MM.1S (cell line): ENCODE measurements at regions not wholly inside any gene's neighbourhood (a gene's known extent, or its start where the extent isn't known, plus 50 kb on each side); places are given as distances from the start of the nearest gene placed in this dataset.

Experiments
- DNase-seq: peaks from one replicate; pipeline ENCODE4 v3.0.0-alpha.2; 2015
- H2AFZ ChIP-seq: fragments of 300-600 bp; sonication (generic); 2 replicates; pipeline ENCODE4 v1.6.0; 2016; ENCODE audit warnings: antibody characterized with exemption, low read length
- H3F3A ChIP-seq: fragments of 300-600 bp; sonication (generic); 2 replicates; pipeline ENCODE4 v1.6.1; 2016; ENCODE audit warnings: mild to moderate bottlenecking, antibody characterized with exemption, low read length, moderate library complexity, mixed read lengths; ENCODE audit not compliant: insufficient read depth
- H3K27ac ChIP-seq: fragments of 300-600 bp; sonication (generic); 2 replicates; pipeline ENCODE4 v1.5.1; 2016; ENCODE audit warnings: mild to moderate bottlenecking, low read length
- H3K27me3 ChIP-seq: fragments of 300-600 bp; sonication (generic); replicated peaks from 2 replicates; pipeline ENCODE4 v1.6.0; 2016; ENCODE audit warnings: low read length; ENCODE audit not compliant: insufficient read depth
- H3K36me3 ChIP-seq: fragments of 300-600 bp; sonication (generic); replicated peaks from 2 replicates; pipeline ENCODE4 v1.6.1; 2016; ENCODE audit warnings: mild to moderate bottlenecking, low read length, mixed read lengths; ENCODE audit not compliant: insufficient read depth
- H3K4me1 ChIP-seq: fragments of 300-600 bp; sonication (generic); 2 replicates; pipeline ENCODE4 v1.6.1; 2016; ENCODE audit warnings: low read length, mixed read lengths
- H3K4me2 ChIP-seq: fragments of 300-600 bp; sonication (generic); 2 replicates; pipeline ENCODE4 v1.6.0; 2016; ENCODE audit warnings: low read depth, low read length
- H3K4me3 ChIP-seq: fragments of 300-600 bp; sonication (generic); 2 replicates; pipeline ENCODE4 v1.5.1; 2016; ENCODE audit warnings: low read length, mixed read lengths
- H3K79me2 ChIP-seq: fragments of 300-600 bp; sonication (generic); 2 replicates; pipeline ENCODE4 v1.6.1; 2016; ENCODE audit warnings: mixed run types, low read length, mixed read lengths
- H3K9ac ChIP-seq: fragments of 300-600 bp; sonication (generic); 2 replicates; pipeline ENCODE4 v1.6.1; 2016; ENCODE audit warnings: low read length, mixed read lengths
- H3K9me2 ChIP-seq: fragments of 300-600 bp; sonication (generic); replicated peaks from 2 replicates; pipeline ENCODE4 v1.6.1; 2016; ENCODE audit warnings: mild to moderate bottlenecking, low read length, mixed read lengths; ENCODE audit not compliant: insufficient read depth
- H3K9me3 ChIP-seq: fragments of 300-600 bp; sonication (generic); replicated peaks from 2 replicates; pipeline ENCODE4 v1.6.1; 2016; ENCODE audit warnings: mild to moderate bottlenecking, low read length, mixed read lengths; ENCODE audit not compliant: insufficient read depth
- H4K20me1 ChIP-seq: fragments of 300-600 bp; sonication (generic); 2 replicates; pipeline ENCODE4 v1.6.1; 2016; ENCODE audit warnings: mild to moderate bottlenecking, low read length, moderate library complexity, mixed read lengths; ENCODE audit not compliant: insufficient read depth
- EZH2 ChIP-seq: fragments of 300-600 bp; sonication (generic); optimal IDR thresholded peaks from 2 replicates; pipeline ENCODE3; 2017; ENCODE audit warnings: low read depth, mild to moderate bottlenecking, antibody characterized with exemption, low read length, mixed read lengths
- EZH2phosphoT487 ChIP-seq: fragments of 300-600 bp; sonication (generic); IDR thresholded peaks from 2 replicates; pipeline ENCODE4 v1.6.1; 2018; ENCODE audit warnings: antibody characterized with exemption, low read length
- TF ChIP-seq, protein P1 (sequence below): fragments of 300-600 bp; sonication (generic); IDR thresholded peaks from 2 replicates; pipeline ENCODE4 v1.5.1; 2016; ENCODE audit warnings: antibody characterized with exemption, low read length, mixed read lengths

DNA sequence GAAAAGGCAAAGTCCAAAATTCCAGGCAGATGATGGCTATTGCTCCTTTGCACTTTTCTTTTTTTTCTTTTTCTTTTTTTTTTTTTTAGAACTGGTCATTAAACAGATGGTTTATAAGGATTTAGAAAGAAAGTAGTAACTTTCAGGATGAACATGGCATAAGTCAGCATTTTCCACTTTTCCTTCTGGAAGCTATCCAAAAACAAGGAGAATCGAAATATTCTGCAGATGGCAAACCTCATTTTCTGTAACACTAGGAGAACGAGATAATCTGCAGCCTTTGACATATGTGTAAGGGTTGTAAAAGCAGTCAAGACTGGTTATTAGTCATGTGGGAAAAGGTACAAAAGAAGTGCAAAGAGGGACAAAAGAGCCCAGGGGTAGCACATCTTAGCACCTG is 69.1 kb upstream of the PUM3 start:
- H3K9me2 ChIP-seq = no peaks in the 10 kb centered on the region
- H3K4me2 ChIP-seq = no peak overlapping the region
- H3K27ac ChIP-seq = no peak overlapping the region

DNA sequence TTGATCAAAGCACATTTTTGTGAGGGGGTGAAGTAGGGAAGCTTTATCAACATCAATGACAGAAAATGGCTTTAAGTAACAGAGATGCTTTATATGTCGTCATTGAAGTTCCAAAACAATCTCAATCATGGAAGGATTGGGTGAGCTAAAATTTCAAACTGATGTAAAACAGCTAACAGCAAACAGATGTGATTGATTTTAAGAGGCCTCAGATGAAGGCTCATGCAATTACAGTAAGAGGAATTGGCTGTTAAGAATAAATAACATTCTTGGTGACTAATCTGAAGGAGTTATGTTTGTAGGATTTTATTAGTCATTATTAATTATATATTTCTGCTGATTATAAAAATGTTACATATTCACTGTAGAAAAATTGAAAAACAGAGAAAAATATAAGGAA is 63.5 kb upstream of the PUM3 start:
- no peak overlapping the region for H3K4me2 ChIP-seq
- no peak overlapping the region for H2AFZ ChIP-seq
- H3K9ac ChIP-seq = no peak overlapping the region
- TF ChIP-seq EZH2 = no peak
- no peak for TF ChIP-seq EZH2phosphoT487
- TF ChIP-seq, protein P1, sequence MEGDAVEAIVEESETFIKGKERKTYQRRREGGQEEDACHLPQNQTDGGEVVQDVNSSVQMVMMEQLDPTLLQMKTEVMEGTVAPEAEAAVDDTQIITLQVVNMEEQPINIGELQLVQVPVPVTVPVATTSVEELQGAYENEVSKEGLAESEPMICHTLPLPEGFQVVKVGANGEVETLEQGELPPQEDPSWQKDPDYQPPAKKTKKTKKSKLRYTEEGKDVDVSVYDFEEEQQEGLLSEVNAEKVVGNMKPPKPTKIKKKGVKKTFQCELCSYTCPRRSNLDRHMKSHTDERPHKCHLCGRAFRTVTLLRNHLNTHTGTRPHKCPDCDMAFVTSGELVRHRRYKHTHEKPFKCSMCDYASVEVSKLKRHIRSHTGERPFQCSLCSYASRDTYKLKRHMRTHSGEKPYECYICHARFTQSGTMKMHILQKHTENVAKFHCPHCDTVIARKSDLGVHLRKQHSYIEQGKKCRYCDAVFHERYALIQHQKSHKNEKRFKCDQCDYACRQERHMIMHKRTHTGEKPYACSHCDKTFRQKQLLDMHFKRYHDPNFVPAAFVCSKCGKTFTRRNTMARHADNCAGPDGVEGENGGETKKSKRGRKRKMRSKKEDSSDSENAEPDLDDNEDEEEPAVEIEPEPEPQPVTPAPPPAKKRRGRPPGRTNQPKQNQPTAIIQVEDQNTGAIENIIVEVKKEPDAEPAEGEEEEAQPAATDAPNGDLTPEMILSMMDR = no peak
- no peaks in the 10 kb centered on the region for H4K20me1 ChIP-seq
- H3K9me3 ChIP-seq = no peaks in the 10 kb centered on the region
- no peak overlapping the region for H3K4me3 ChIP-seq
- no peak overlapping the region for H3K27ac ChIP-seq
- no peaks in the 10 kb centered on the region for H3K9me2 ChIP-seq
- H3K27me3 ChIP-seq = no peaks in the 10 kb centered on the region
- H3K79me2 ChIP-seq = no peaks in the 10 kb centered on the region
- no peaks in the 10 kb centered on the region for H3K4me1 ChIP-seq
- DNase-seq = no peak
- no peaks in the 10 kb centered on the region for H3K36me3 ChIP-seq
- no peaks in the 10 kb centered on the region for H3F3A ChIP-seq

More for the DNA sequence above, 69.1 kb upstream of the PUM3 start:
- Histone ChIP-seq H3F3A (no peaks in the 10 kb centered on the region), H4K20me1 (no peaks in the 10 kb centered on the region), H3K4me1 (no peaks in the 10 kb centered on the region), H3K9ac (no peak overlapping the region), H3K36me3 (no peaks in the 10 kb centered on the region), H3K79me2 (no peaks in the 10 kb centered on the region), H3K4me3 (no peak overlapping the region), H2AFZ (no peak overlapping the region), H3K9me3 (no peaks in the 10 kb centered on the region), H3K27me3 (no peaks in the 10 kb centered on the region)
- DNase-seq = no peak
- TF ChIP-seq EZH2 (no peak), EZH2phosphoT487 (no peak)
- TF ChIP-seq, protein P1 = no peak

DNA sequence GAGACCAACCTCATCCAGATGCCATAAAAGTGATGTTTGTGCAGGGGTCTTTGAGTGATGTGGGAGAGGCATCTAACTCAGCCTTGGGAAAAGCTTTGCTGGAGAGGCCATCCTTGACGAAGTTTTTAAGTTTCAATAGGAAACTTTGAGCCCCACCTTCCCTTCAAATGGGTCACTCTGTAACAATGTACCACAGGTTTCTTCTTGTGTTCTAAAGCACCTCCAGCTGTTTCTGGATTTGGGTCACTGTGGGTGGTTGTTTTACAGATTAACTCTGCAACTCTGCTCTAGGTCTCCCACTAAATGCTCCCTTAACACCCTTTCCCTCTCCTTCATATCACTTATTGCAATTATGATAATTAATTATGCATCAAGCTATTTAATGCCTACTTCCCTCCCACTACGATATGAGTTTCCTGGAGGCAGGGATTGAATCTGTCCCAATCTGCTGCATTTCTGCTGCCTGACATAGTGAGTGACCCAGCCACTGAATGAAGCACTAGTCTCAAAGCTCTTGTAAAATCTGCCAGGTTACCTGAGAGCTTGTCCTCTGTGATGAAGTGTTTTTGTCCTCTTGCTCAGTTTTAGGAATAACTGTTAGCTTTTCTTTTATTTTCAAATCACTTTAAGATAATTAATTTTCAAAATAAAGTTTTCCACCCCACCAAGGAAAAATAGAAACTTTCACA is 60.5 kb upstream of the PUM3 start:
- Histone ChIP-seq H3K4me2 (no peak overlapping the region), H3K36me3 (no peaks in the 10 kb centered on the region), H4K20me1 (no peaks in the 10 kb centered on the region), H3K9ac (no peak overlapping the region), H3K4me1 (no peaks in the 10 kb centered on the region), H3K9me3 (no peaks in the 10 kb centered on the region), H3K27me3 (no peaks in the 10 kb centered on the region), H2AFZ (no peak overlapping the region), H3K4me3 (no peak overlapping the region), H3F3A (no peaks in the 10 kb centered on the region), H3K79me2 (no peaks in the 10 kb centered on the region), H3K27ac (no peak overlapping the region), H3K9me2 (no peaks in the 10 kb centered on the region)
- TF ChIP-seq EZH2 (no peak), EZH2phosphoT487 (no peak)
- TF ChIP-seq, protein P1 = no peak
- no peak for DNase-seq
